ENCODE measurements at regions not wholly inside any gene's neighbourhood (a gene's known extent, or its start where the extent isn't known, plus 50 kb on each side); places are given as distances from the start of the nearest gene placed in this dataset.

- no peak overlapping the region for H3K4me2 ChIP-seq
- Mint-ChIP-seq H3K27ac (no peak overlapping the region), H3K4me1 (peaks cover 8% of the 10 kb centered on the region), H3K36me3 (peaks cover 2% of the 10 kb centered on the region), H3K9me3 (peaks cover 6% of the 10 kb centered on the region), H3K4me3 (no peak overlapping the region), H3K27me3 (ENCODE audit: insufficient read depth, low read depth) (no peaks in the 10 kb centered on the region)
- H3K9me3 ChIP-seq (ENCODE audit: low read depth), result no peaks in the 10 kb centered on the region
- H3K4me1 ChIP-seq, result peaks cover 33% of the 10 kb centered on the region
- DNase-seq (ENCODE audit: low spot score), result no peak
- H3K9ac ChIP-seq, result no peak overlapping the region
- peaks cover 18% of the 10 kb centered on the region for H3F3A ChIP-seq (ENCODE audit: low read depth)
- no peaks in the 10 kb centered on the region for H3K79me2 ChIP-seq (ENCODE audit: low read depth)
- no peak overlapping the region for H2AFZ ChIP-seq (replicated peaks)
- no peaks in the 10 kb centered on the region for H3K27me3 ChIP-seq
- H3K27ac ChIP-seq, result no peak overlapping the region
- H3K4me3 ChIP-seq, result no peak overlapping the region
- H3K36me3 ChIP-seq, result no peaks in the 10 kb centered on the region
- no peaks in the 10 kb centered on the region for H4K20me1 ChIP-seq (ENCODE audit: low read depth)
- TF ChIP-seq EZH2phosphoT487 (IDR thresholded peaks at IDR 0.05) (no peak), EZH2 (IDR thresholded peaks at IDR 0.05) (no peak), CTCF (IDR thresholded peaks at IDR 0.05) (no peak)
Measured at GRCh38 chr18:3388323-3388722, 61.6 kb upstream of the TGIF1 start.

GRCh38 chr18:3388980-3389379 lies 61.0 kb upstream of the TGIF1 start:
- H3K79me2 ChIP-seq (ENCODE audit: low read depth), result no peaks in the 10 kb centered on the region
- H3K4me1 Mint-ChIP-seq, result peaks cover 3% of the 10 kb centered on the region
- peaks cover 11% of the 10 kb centered on the region for H3F3A ChIP-seq (ENCODE audit: low read depth)
- H3K9me3 Mint-ChIP-seq, result peaks cover 6% of the 10 kb centered on the region
- peaks cover 29% of the 10 kb centered on the region for H3K4me1 ChIP-seq
- no peaks in the 10 kb centered on the region for H3K27me3 ChIP-seq
- H2AFZ ChIP-seq (replicated peaks), result no peak overlapping the region
- H3K27ac Mint-ChIP-seq, result no peak overlapping the region
- peaks cover 2% of the 10 kb centered on the region for H3K36me3 Mint-ChIP-seq
- H3K9ac ChIP-seq, result no peak overlapping the region
- H4K20me1 ChIP-seq (ENCODE audit: low read depth), result no peaks in the 10 kb centered on the region
- no peaks in the 10 kb centered on the region for H3K9me3 ChIP-seq (ENCODE audit: low read depth)
- no peak overlapping the region for H3K4me3 ChIP-seq
- H3K4me2 ChIP-seq, result no peak overlapping the region
- TF ChIP-seq EZH2phosphoT487 (IDR thresholded peaks at IDR 0.05) (no peak), EZH2 (IDR thresholded peaks at IDR 0.05) (no peak), CTCF (IDR thresholded peaks at IDR 0.05) (no peak)
- no peak for DNase-seq (ENCODE audit: low spot score)
- no peak overlapping the region for H3K27ac ChIP-seq
- H3K36me3 ChIP-seq, result no peaks in the 10 kb centered on the region
- no peak overlapping the region for H3K4me3 Mint-ChIP-seq
- H3K27me3 Mint-ChIP-seq (ENCODE audit: insufficient read depth, low read depth), result no peaks in the 10 kb centered on the region

- Mint-ChIP-seq H3K9me3 (peaks cover 6% of the 10 kb centered on the region), H3K4me1 (peaks cover 3% of the 10 kb centered on the region), H3K4me3 (no peak overlapping the region), H3K36me3 (peaks cover 2% of the 10 kb centered on the region), H3K27ac (no peak overlapping the region), H3K27me3 (ENCODE audit: insufficient read depth, low read depth) (no peaks in the 10 kb centered on the region)
- no peak overlapping the region for H3K4me2 ChIP-seq
- no peaks in the 10 kb centered on the region for H3K9me3 ChIP-seq (ENCODE audit: low read depth)
- no peak overlapping the region for H3K27ac ChIP-seq
- DNase-seq (ENCODE audit: low spot score), result no peak
- H3K9ac ChIP-seq, result no peak overlapping the region
- TF ChIP-seq EZH2phosphoT487 (IDR thresholded peaks at IDR 0.05) (no peak), EZH2 (IDR thresholded peaks at IDR 0.05) (no peak), CTCF (IDR thresholded peaks at IDR 0.05) (no peak)
- no peaks in the 10 kb centered on the region for H4K20me1 ChIP-seq (ENCODE audit: low read depth)
- no peaks in the 10 kb centered on the region for H3K27me3 ChIP-seq
- H3F3A ChIP-seq (ENCODE audit: low read depth), result peaks cover 1% of the 10 kb centered on the region
- H3K4me1 ChIP-seq, result peaks cover 19% of the 10 kb centered on the region
- no peaks in the 10 kb centered on the region for H3K79me2 ChIP-seq (ENCODE audit: low read depth)
- H2AFZ ChIP-seq (replicated peaks), result no peak overlapping the region
- no peak overlapping the region for H3K4me3 ChIP-seq
- H3K36me3 ChIP-seq, result no peaks in the 10 kb centered on the region
Measured at GRCh38 chr18:3389977-3390376, 60.0 kb upstream of the TGIF1 start.
